Hepatocyte (in vitro differentiated cells): ENCODE measurements at regions not wholly inside any gene's neighbourhood (a gene's known extent, or its start where the extent isn't known, plus 50 kb on each side); places are given as distances from the start of the nearest gene placed in this dataset.

Experiments
- EZH2 ChIP-seq: fragments of 200-600 bp; sonication (generic); IDR thresholded peaks from 2 replicates; pipeline ENCODE4 v1.6.1; 2016; ENCODE audit warnings: antibody characterized with exemption, mild to moderate bottlenecking, borderline replicate concordance
- TF ChIP-seq, protein P1 (sequence below): fragments of 200-600 bp; sonication (generic); IDR thresholded peaks from 2 replicates; pipeline ENCODE4 v1.5.1; 2016; ENCODE audit warnings: antibody characterized with exemption, mild to moderate bottlenecking; ENCODE audit not compliant: poor library complexity

DNA sequence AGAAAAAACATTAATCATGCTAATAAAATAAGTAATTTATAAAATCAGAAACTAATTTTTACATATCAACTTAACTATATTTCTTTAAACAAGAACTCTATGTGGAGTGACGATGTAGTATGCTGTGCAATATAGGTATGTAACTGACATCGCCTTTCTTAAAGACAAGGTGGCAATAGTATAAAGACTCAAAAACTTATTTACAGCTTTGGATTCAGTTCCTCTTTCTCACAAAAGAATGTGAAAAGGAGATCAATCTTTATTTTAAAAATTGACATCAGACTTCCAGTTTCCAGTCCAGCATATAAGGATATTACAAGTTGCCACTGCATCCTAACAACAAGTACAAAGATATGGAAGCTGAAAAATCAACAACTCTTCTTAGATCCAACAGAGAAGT is 260.3 kb downstream of the TRIM36 start:
- TF ChIP-seq EZH2, result no peak
- TF ChIP-seq, protein P1, sequence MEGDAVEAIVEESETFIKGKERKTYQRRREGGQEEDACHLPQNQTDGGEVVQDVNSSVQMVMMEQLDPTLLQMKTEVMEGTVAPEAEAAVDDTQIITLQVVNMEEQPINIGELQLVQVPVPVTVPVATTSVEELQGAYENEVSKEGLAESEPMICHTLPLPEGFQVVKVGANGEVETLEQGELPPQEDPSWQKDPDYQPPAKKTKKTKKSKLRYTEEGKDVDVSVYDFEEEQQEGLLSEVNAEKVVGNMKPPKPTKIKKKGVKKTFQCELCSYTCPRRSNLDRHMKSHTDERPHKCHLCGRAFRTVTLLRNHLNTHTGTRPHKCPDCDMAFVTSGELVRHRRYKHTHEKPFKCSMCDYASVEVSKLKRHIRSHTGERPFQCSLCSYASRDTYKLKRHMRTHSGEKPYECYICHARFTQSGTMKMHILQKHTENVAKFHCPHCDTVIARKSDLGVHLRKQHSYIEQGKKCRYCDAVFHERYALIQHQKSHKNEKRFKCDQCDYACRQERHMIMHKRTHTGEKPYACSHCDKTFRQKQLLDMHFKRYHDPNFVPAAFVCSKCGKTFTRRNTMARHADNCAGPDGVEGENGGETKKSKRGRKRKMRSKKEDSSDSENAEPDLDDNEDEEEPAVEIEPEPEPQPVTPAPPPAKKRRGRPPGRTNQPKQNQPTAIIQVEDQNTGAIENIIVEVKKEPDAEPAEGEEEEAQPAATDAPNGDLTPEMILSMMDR, result no peak
